Adrenal gland (tissue), 9 donors: ENCODE measurements at regions not wholly inside any gene's neighbourhood (a gene's known extent, or its start where the extent isn't known, plus 50 kb on each side); places are given as distances from the start of the nearest gene placed in this dataset.

Experiments
- DNase-seq, 7 donors: peaks; one replicate each; pipeline ENCODE4 v3.0.0-alpha.2; 2019 to 2020
- H3K27ac ChIP-seq, 5 donors: fragments of 200-600 bp; sonication (generic) in 4 of 5; 1 replicate in 3 of 5; 2 replicates in 2 of 5; pipeline versions ENCODE4 v1.5.1 to v1.8.0; 2016 to 2020; ENCODE audit warnings: mild to moderate bottlenecking in 1 of 5
- H3K27me3 ChIP-seq: fragments of 200-600 bp; 2 replicates; pipeline ENCODE4 v1.8.0; 2021
- H3K36me3 ChIP-seq, 2 donors: fragments of 200-600 bp; replicated peaks in 1 of 2; 1 replicate in 1 of 2; 2 replicates in 1 of 2; pipeline versions ENCODE4 v1.5.1 to v1.8.0; 2018 to 2022
- H3K4me1 ChIP-seq, 2 donors: fragments of 200-600 bp; replicated peaks in 1 of 2; 1 replicate in 1 of 2; 2 replicates in 1 of 2; pipeline versions ENCODE4 v1.5.1 to v1.8.0; 2018 to 2021
- H3K4me3 ChIP-seq, 4 donors: fragments of 200-600 bp; sonication (generic) in 3 of 4; one replicate each; pipeline ENCODE4 v1.5.1; 2016 to 2018
- H3K9me3 ChIP-seq, 3 donors: fragments of 200-600 bp; sonication (generic) in 1 of 3; replicated peaks in 1 of 3; 1 replicate in 2 of 3; 2 replicates in 1 of 3; pipeline versions ENCODE4 v1.5.1 to v1.8.0; 2016 to 2021
- POLR2A ChIP-seq, 2 donors: fragments of 450-650 bp; IDR thresholded peaks; one replicate each; pipeline ENCODE4 v1.6.1; 2017; ENCODE audit warnings: antibody characterized with exemption in 2 of 2, mild to moderate bottlenecking in 2 of 2, moderate library complexity in 1 of 2
- WGBS, 4 donors: extraction: QIAGEN DNeasy Blood & Tissue Kit in 2 of 4; methylation state at CpG; one replicate each; pipeline versions ENCODE4 v1.1.5 to v1.1.7; 2013 to 2017; 5-methylcytosine and 5-hydroxymethylcytosine counted together
- intact Hi-C, 2 donors: fragments of 100-400 bp; cut with DNase I; formaldehyde crosslinking; loops; one replicate each; pipeline versions ENCODE4 v1.14.1 to v1.15.0; 2022 to 2023
- TF ChIP-seq, protein P1 (sequence below), 6 experiments: fragments of 450-650 bp in 4 of 6; fragments of 200-600 bp in 2 of 6; sonication (generic) in 1 of 6; IDR thresholded peaks; 1 replicate in 5 of 6; 2 replicates in 1 of 6; pipeline versions ENCODE4 v1.5.1 to v1.8.0; 2016 to 2021; ENCODE audit warnings: antibody characterized with exemption in 6 of 6, mild to moderate bottlenecking in 2 of 6, moderate library complexity in 1 of 6
- donor health status: healthy with polysubstance abuse.
- donor health status: Bipolar disorder and iron deficiency.
- donor health status: DM: yes; HTN: yes; CAD: no.
- donor health status: DM: no; HTN: no; CAD: no.
- donor health status: DM: no; HTN: no; CAD: no.

DNA sequence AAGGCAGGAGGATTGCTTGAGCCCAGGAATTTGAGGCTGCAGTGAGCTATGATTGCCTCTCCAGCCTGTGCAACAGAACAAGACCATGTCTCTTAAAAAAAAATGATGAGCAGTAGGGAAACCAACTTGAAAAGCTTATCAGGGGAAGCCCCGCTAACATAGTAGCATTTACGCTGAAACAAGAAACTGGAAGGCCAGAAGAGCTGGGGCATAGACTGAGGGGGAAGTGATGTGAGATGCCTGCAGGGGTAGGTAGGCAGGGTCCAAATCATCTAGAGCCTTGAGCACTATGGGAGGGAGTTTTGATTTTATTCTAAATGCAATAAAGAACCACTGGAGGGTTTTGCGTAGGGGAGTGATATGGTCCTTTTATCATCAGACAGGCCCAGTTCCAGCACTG is 139.3 kb downstream of the CYB561 start:
- 97 to 100% (median 99%) methylated on average over 3 of the region's 3 CpGs for WGBS, 4 donors
- Histone ChIP-seq H3K36me3 (no peaks in the 10 kb centered on the region), H3K4me1 (peaks cover 0 to 6% of the 10 kb centered on the region in 2 donors), H3K27me3 (no peaks in the 10 kb centered on the region), H3K9me3 (no peaks in the 10 kb centered on the region), H3K27ac (no peak overlapping the region), H3K4me3 (no peak overlapping the region)
- no peak for TF ChIP-seq POLR2A (IDR thresholded peaks at IDR 0.05)
- TF ChIP-seq, protein P1, sequence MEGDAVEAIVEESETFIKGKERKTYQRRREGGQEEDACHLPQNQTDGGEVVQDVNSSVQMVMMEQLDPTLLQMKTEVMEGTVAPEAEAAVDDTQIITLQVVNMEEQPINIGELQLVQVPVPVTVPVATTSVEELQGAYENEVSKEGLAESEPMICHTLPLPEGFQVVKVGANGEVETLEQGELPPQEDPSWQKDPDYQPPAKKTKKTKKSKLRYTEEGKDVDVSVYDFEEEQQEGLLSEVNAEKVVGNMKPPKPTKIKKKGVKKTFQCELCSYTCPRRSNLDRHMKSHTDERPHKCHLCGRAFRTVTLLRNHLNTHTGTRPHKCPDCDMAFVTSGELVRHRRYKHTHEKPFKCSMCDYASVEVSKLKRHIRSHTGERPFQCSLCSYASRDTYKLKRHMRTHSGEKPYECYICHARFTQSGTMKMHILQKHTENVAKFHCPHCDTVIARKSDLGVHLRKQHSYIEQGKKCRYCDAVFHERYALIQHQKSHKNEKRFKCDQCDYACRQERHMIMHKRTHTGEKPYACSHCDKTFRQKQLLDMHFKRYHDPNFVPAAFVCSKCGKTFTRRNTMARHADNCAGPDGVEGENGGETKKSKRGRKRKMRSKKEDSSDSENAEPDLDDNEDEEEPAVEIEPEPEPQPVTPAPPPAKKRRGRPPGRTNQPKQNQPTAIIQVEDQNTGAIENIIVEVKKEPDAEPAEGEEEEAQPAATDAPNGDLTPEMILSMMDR (IDR thresholded peaks at IDR 0.05): no peak
- DNase-seq: no peak
- intact Hi-C loops: no loop called here

GRCh38 chr17:63308272-63308671 is 137.8 kb downstream of the CYB561 start:
- no peak overlapping the region for H3K4me3 ChIP-seq
- H3K27ac ChIP-seq: no peak overlapping the region
- no peak for DNase-seq
- H3K9me3 ChIP-seq: no peaks in the 10 kb centered on the region
- TF ChIP-seq, protein P1 (IDR thresholded peaks at IDR 0.05): no peak
- TF ChIP-seq POLR2A (IDR thresholded peaks at IDR 0.05): no peak
- intact Hi-C loops: no loop called here
- peaks cover 0 to 6% of the 10 kb centered on the region in 2 donors for H3K4me1 ChIP-seq
- H3K36me3 ChIP-seq: no peaks in the 10 kb centered on the region
- WGBS, 4 donors: 97 to 100% (median 98%) methylated on average over 1 of the region's 1 CpG
- H3K27me3 ChIP-seq: no peaks in the 10 kb centered on the region

DNA sequence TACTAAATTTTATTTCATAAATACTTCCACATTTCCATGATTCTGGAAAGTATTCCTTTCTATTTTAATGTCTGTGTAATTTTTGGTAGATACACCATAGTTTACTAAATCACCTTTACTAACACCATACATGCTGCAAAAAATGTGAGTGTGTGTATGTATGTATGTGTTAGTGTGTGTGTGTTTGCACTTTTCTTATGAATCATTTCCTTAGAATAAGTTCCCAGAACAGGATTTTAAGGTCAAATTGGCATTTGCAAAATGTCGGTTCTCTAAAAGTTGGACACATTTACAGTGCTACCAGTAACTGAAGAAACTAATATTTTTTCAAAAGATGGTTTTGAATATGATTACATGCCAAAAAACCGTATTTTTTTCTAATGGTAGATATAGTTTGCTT is 137.1 kb downstream of the CYB561 start:
- Histone ChIP-seq H3K4me1 (peaks cover 0 to 6% of the 10 kb centered on the region in 2 donors), H3K27ac (no peak overlapping the region), H3K4me3 (no peak overlapping the region), H3K36me3 (no peaks in the 10 kb centered on the region), H3K27me3 (no peaks in the 10 kb centered on the region), H3K9me3 (no peaks in the 10 kb centered on the region)
- no peak for TF ChIP-seq POLR2A (IDR thresholded peaks at IDR 0.05)
- TF ChIP-seq, protein P1 (IDR thresholded peaks at IDR 0.05): no peak
- WGBS, 4 donors: 29 to 44% (median 44%) methylated on average over 2 of the region's 2 CpGs
- intact Hi-C loops: no loop called here
- DNase-seq: no peak

GRCh38 chr17:63311416-63311937 is 134.6 kb downstream of the CYB561 start:
- no peaks in the 10 kb centered on the region for H3K27me3 ChIP-seq
- H3K36me3 ChIP-seq: no peaks in the 10 kb centered on the region
- DNase-seq: no peak
- no peak for TF ChIP-seq POLR2A (IDR thresholded peaks at IDR 0.05)
- TF ChIP-seq, protein P1 (IDR thresholded peaks at IDR 0.05): no peak
- intact Hi-C loops: no loop called here
- no peaks in the 10 kb centered on the region for H3K9me3 ChIP-seq
- H3K27ac ChIP-seq: no peak overlapping the region
- H3K4me1 ChIP-seq: peaks cover 0 to 6% of the 10 kb centered on the region in 2 donors
- H3K4me3 ChIP-seq: no peak overlapping the region
